IMR-90 (cell line): ENCODE measurements at regions not wholly inside any gene's neighbourhood (a gene's known extent, or its start where the extent isn't known, plus 50 kb on each side); places are given as distances from the start of the nearest gene placed in this dataset.

Experiments used
- ATAC-seq: fragments of 200-7000 bp; cut with Tn5 transposase; 2 replicates; pipeline ENCODE4 v1.9.1; 2020; ENCODE audit warnings: low read depth, mild to moderate bottlenecking, moderate library complexity
- BruUV-seq: library from RNA; stranded (reverse); fragments of 400-500 nt; replicated peaks from 2 replicates; lab custom pipeline; 2021; lab: Mats Ljungman, UMichigan
- CTCF ChIA-PET: fragments of 300-600 bp; formaldehyde crosslinking; extraction: SDS; loops from one replicate; lab custom pipeline; 2021; ENCODE audit warnings: antibody characterized with exemption; lab: Yijun Ruan, JAX
- POLR2A ChIA-PET: fragments of 300-600 bp; sonication (Branson Sonifier 250); formaldehyde crosslinking; loops from one replicate; lab custom pipeline; 2022; ENCODE audit warnings: antibody characterized with exemption; ENCODE audit not compliant: unreplicated experiment; lab: Charles Lee
- DNase-seq: peaks from one replicate; pipeline ENCODE4 v3.0.0; 2013
- H2AFZ ChIP-seq: replicated peaks from 2 replicates; pipeline ENCODE3; 2013; ENCODE audit warnings: low read length, mild to moderate bottlenecking; ENCODE audit not compliant: poor library complexity
- H2AK5ac ChIP-seq: 2 replicates; pipeline ENCODE4 v1.6.1; 2013; ENCODE audit warnings: low read depth, low read length, inconsistent platforms
- H2AK9ac ChIP-seq: replicated peaks from 2 replicates; pipeline ENCODE3; 2013; ENCODE audit warnings: mild to moderate bottlenecking, low read depth, low read length, moderate library complexity; ENCODE audit not compliant: poor library complexity
- H2BK120ac ChIP-seq: 2 replicates; pipeline ENCODE4 v1.6.1; 2013; ENCODE audit warnings: low read depth, low read length, inconsistent platforms
- H2BK15ac ChIP-seq: 3 replicates; pipeline ENCODE4 v1.6.1; 2013; ENCODE audit warnings: low read depth, low read length, inconsistent platforms
- H2BK20ac ChIP-seq: 2 replicates; pipeline ENCODE4 v1.6.1; 2013; ENCODE audit warnings: low read depth, mild to moderate bottlenecking, inconsistent platforms, low read length, moderate library complexity
- H2BK5ac ChIP-seq: 2 replicates; pipeline ENCODE4 v1.6.1; 2013; ENCODE audit warnings: mild to moderate bottlenecking, low read depth, low read length, inconsistent platforms; ENCODE audit not compliant: poor library complexity, severe bottlenecking
- H3K14ac ChIP-seq: replicated peaks from 2 replicates; pipeline ENCODE4 v1.6.1; 2013; ENCODE audit warnings: low read depth, low read length, inconsistent platforms
- H3K18ac ChIP-seq: 2 replicates; pipeline ENCODE4 v1.6.1; 2013; ENCODE audit warnings: low read depth, low read length, control low read depth
- H3K23ac ChIP-seq: 2 replicates; pipeline ENCODE4 v1.6.1; 2013; ENCODE audit warnings: low read depth, low read length, inconsistent platforms
- H3K27ac ChIP-seq: 2 replicates; pipeline ENCODE4 v1.5.1; 2013; ENCODE audit warnings: mild to moderate bottlenecking, control low read depth, low read length; ENCODE audit not compliant: insufficient read depth
- H3K27me3 ChIP-seq: 2 replicates; pipeline ENCODE4 v1.6.1; 2013; ENCODE audit warnings: low read length; ENCODE audit not compliant: control insufficient read depth, insufficient read depth
- H3K36me3 ChIP-seq: 2 replicates; pipeline ENCODE4 v1.6.1; 2013; ENCODE audit warnings: low read length, mixed read lengths; ENCODE audit not compliant: control insufficient read depth, insufficient read depth
- H3K4ac ChIP-seq: 2 replicates; pipeline ENCODE4 v1.6.1; 2013; ENCODE audit warnings: low read depth, low read length, inconsistent platforms
- H3K4me1 ChIP-seq: 2 replicates; pipeline ENCODE4 v1.6.1; 2013; ENCODE audit warnings: low read length, mixed read lengths; ENCODE audit not compliant: control insufficient read depth, insufficient read depth
- H3K4me2 ChIP-seq: 2 replicates; pipeline ENCODE4 v1.6.1; 2013; ENCODE audit warnings: low read depth, mild to moderate bottlenecking, control low read depth, low read length, moderate library complexity
- H3K4me3 ChIP-seq: 2 replicates; pipeline ENCODE4 v1.5.1; 2013; ENCODE audit warnings: low read depth, mild to moderate bottlenecking, control low read depth, low read length, moderate library complexity; ENCODE audit not compliant: insufficient read depth
- H3K56ac ChIP-seq: 2 replicates; pipeline ENCODE4 v1.6.1; 2013; ENCODE audit warnings: low read length, inconsistent platforms; ENCODE audit not compliant: insufficient read depth; ENCODE audit errors: extremely low read depth
- H3K79me1 ChIP-seq, 2 experiments: 2 replicates each; pipeline ENCODE4 v1.6.1; 2013; ENCODE audit warnings: low read length in 2 of 2, inconsistent platforms in 1 of 2, low read depth in 1 of 2
- H3K9ac ChIP-seq: 2 replicates; pipeline ENCODE4 v1.6.1; 2013; ENCODE audit warnings: low read depth, low read length, control low read depth
- H3K9me1 ChIP-seq: 2 replicates; pipeline ENCODE4 v1.6.1; 2013; ENCODE audit warnings: low read length, inconsistent platforms; ENCODE audit not compliant: insufficient read depth
- H3K9me3 ChIP-seq: 2 replicates; pipeline ENCODE4 v1.6.1; 2013; ENCODE audit warnings: low read length; ENCODE audit not compliant: control insufficient read depth, insufficient read depth
- H4K20me1 ChIP-seq: 2 replicates; pipeline ENCODE4 v1.6.1; 2013; ENCODE audit warnings: low read length, inconsistent platforms; ENCODE audit not compliant: insufficient read depth
- H4K5ac ChIP-seq: 2 replicates; pipeline ENCODE4 v1.6.1; 2013; ENCODE audit warnings: mild to moderate bottlenecking, low read depth, low read length, control low read depth
- H4K8ac ChIP-seq, 2 experiments: 2 replicates each; pipeline ENCODE4 v1.6.1; 2013; ENCODE audit warnings: low read depth in 2 of 2, low read length in 2 of 2, control low read depth in 1 of 2, inconsistent platforms in 1 of 2
- H4K91ac ChIP-seq: 2 replicates; pipeline ENCODE4 v1.6.1; 2013; ENCODE audit warnings: low read depth, low read length, inconsistent platforms; ENCODE audit not compliant: insufficient read depth
- BHLHE40 ChIP-seq: fragments of 150-350 bp; IDR thresholded peaks from 2 replicates; pipeline ENCODE4 v1.6.1; 2016; ENCODE audit warnings: mild to moderate bottlenecking, low read depth, low read length
- CEBPB ChIP-seq: IDR thresholded peaks from 2 replicates; pipeline ENCODE4 v1.6.1; 2012; ENCODE audit warnings: low read depth, low read length, improper control_type of control experiment
- FOS ChIP-seq: fragments of 150-350 bp; IDR thresholded peaks from 2 replicates; pipeline ENCODE4 v1.6.1; 2016; ENCODE audit warnings: low read depth, low read length
- MAZ ChIP-seq: IDR thresholded peaks from 2 replicates; pipeline ENCODE4 v1.6.1; 2012; ENCODE audit warnings: low read depth, mild to moderate bottlenecking, low read length, improper control_type of control experiment, moderate library complexity, borderline replicate concordance
- MXI1 ChIP-seq: IDR thresholded peaks from 2 replicates; pipeline ENCODE4 v1.6.1; 2012; ENCODE audit warnings: low read depth, mild to moderate bottlenecking, low read length, moderate library complexity, borderline replicate concordance
- POLR2A ChIP-seq: IDR thresholded peaks from 2 replicates; pipeline ENCODE4 v1.6.1; 2012; ENCODE audit warnings: mild to moderate bottlenecking, low read depth, low read length
- RAD21 ChIP-seq: IDR thresholded peaks from 2 replicates; pipeline ENCODE4 v1.6.1; 2012; ENCODE audit warnings: low read length, improper control_type of control experiment
- RCOR1 ChIP-seq: IDR thresholded peaks from 2 replicates; pipeline ENCODE4 v1.6.1; 2012; ENCODE audit warnings: mild to moderate bottlenecking, low read length, improper control_type of control experiment; ENCODE audit not compliant: insufficient replicate concordance
- RFX5 ChIP-seq: IDR thresholded peaks from 2 replicates; pipeline ENCODE4 v1.8.0; 2012; ENCODE audit warnings: low read depth, mild to moderate bottlenecking, low read length, moderate library complexity
- SMC3 ChIP-seq: fragments of 150-350 bp; IDR thresholded peaks from 2 replicates; pipeline ENCODE4 v1.6.1; 2016; ENCODE audit warnings: low read depth, mild to moderate bottlenecking, antibody characterized with exemption, low read length, moderate library complexity
- WGBS, 2 experiments: methylation state at CpG; one replicate each; pipeline versions ENCODE4 v1.1.5 to v1.1.7; 2013; ENCODE audit warnings: missing lambda C conversion rate in 2 of 2; ENCODE audit not compliant: insufficient read length in 1 of 2; ENCODE audit errors: extremely low coverage in 2 of 2; 5-methylcytosine and 5-hydroxymethylcytosine counted together
- dilution Hi-C: fragments of 300-500 bp; cut with HindIII; formaldehyde crosslinking; loops from one replicate; pipeline ENCODE4 v1.14.3; 2018; ENCODE audit warnings: low sequenced_read_pairs; ENCODE audit not compliant: unreplicated experiment
- in situ Hi-C: fragments of 300-500 bp; cut with MboI; formaldehyde crosslinking; loops from 3 replicates; pipeline ENCODE4 v1.14.3; 2019; ENCODE audit warnings: low sequenced_read_pairs, inconsistent platforms, mixed read lengths
- intact Hi-C: fragments of 100-400 bp; cut with micrococcal nuclease; formaldehyde crosslinking; loops from 2 replicates; pipeline ENCODE4 v1.10.0; 2022
- TF ChIP-seq, protein P1 (sequence below): conservative IDR thresholded peaks from 2 replicates; pipeline ENCODE4 v1.5.1; 2012; ENCODE audit warnings: mild to moderate bottlenecking, low read depth, low read length, improper control_type of control experiment
- TF ChIP-seq, protein P2 (sequence below): fragments of 150-350 bp; IDR thresholded peaks from 2 replicates; pipeline ENCODE4 v1.6.1; 2016; ENCODE audit warnings: low read depth, mild to moderate bottlenecking, low read length, moderate library complexity, borderline replicate concordance

DNA sequence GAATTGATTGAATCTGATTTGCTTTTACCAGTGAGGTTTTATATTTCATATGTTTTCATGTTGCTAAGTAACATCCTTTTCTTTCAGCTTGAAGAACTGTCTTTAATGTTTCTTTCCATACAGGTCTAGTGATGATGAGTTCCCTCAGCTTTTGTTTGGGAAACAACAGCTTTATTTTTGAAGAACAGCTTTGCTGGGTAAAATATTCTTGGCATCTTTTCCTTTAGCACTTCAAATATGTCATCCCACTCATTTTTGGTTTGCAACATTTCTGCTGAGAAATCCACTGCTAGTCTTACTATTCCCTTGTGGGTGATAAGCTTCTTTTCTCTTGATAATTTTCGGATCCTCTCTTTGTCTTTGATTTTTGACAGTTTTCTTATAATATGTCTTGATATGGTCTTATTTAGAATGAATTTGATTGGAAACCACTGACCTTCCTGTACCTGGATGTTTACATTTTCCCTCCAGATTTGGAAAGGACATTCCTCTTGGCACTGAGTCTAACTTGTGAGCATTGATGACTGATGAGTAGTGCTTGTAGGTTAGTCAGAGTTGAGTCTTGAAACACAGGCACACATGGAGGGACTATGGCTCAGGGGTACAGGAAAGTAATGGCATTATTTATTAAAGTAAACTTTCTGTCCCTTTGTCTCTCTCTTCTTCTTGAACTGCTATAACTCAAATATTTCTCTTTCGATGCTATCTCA is 220.3 kb downstream of the SPATA31D1 start:
- BruUV-seq = no TSS peak
- Histone ChIP-seq H3K4me3 (no peak overlapping the region), H2AFZ (no peak overlapping the region), H4K8ac (no peak overlapping the region), H3K27me3 (no peaks in the 10 kb centered on the region), H3K36me3 (no peaks in the 10 kb centered on the region), H2AK5ac (no peak overlapping the region), H3K4ac (no peak overlapping the region), H4K91ac (no peak overlapping the region), H2AK9ac (no peak overlapping the region), H3K4me1 (no peaks in the 10 kb centered on the region), H3K23ac (no peak overlapping the region), H2BK15ac (no peak overlapping the region), H3K79me1 (no peaks in the 10 kb centered on the region), H2BK5ac (no peak overlapping the region), H3K27ac (no peak overlapping the region), H3K14ac (no peak overlapping the region; the same call in 1 of the 2 replicates), H4K20me1 (no peaks in the 10 kb centered on the region), H3K56ac (no peak overlapping the region), H2BK120ac (no peak overlapping the region), H2BK20ac (no peak overlapping the region), H4K5ac (no peak overlapping the region), H3K18ac (no peak overlapping the region), H3K9me1 (no peaks in the 10 kb centered on the region; the same call in 1 of the 2 replicates), H3K9ac (no peak overlapping the region), H3K4me2 (no peak overlapping the region), H3K9me3 (no peaks in the 10 kb centered on the region; the same call in 1 of the 2 replicates)
- POLR2A ChIA-PET = no interaction called here
- dilution Hi-C loops (no loop called here), in situ Hi-C loops (no loop called here), intact Hi-C loops (no loop called here)
- ATAC-seq (no peak), DNase-seq (peak; percentile 2)
- TF ChIP-seq CEBPB (no peak), MXI1 (no peak), RAD21 (no peak), POLR2A (no peak), BHLHE40 (no peak), MAZ (no peak), RFX5 (no peak), RCOR1 (no peak), FOS (no peak), SMC3 (no peak)
- TF ChIP-seq, protein P1, sequence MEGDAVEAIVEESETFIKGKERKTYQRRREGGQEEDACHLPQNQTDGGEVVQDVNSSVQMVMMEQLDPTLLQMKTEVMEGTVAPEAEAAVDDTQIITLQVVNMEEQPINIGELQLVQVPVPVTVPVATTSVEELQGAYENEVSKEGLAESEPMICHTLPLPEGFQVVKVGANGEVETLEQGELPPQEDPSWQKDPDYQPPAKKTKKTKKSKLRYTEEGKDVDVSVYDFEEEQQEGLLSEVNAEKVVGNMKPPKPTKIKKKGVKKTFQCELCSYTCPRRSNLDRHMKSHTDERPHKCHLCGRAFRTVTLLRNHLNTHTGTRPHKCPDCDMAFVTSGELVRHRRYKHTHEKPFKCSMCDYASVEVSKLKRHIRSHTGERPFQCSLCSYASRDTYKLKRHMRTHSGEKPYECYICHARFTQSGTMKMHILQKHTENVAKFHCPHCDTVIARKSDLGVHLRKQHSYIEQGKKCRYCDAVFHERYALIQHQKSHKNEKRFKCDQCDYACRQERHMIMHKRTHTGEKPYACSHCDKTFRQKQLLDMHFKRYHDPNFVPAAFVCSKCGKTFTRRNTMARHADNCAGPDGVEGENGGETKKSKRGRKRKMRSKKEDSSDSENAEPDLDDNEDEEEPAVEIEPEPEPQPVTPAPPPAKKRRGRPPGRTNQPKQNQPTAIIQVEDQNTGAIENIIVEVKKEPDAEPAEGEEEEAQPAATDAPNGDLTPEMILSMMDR = no peak
- TF ChIP-seq, protein P2, sequence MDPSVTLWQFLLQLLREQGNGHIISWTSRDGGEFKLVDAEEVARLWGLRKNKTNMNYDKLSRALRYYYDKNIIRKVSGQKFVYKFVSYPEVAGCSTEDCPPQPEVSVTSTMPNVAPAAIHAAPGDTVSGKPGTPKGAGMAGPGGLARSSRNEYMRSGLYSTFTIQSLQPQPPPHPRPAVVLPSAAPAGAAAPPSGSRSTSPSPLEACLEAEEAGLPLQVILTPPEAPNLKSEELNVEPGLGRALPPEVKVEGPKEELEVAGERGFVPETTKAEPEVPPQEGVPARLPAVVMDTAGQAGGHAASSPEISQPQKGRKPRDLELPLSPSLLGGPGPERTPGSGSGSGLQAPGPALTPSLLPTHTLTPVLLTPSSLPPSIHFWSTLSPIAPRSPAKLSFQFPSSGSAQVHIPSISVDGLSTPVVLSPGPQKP = no peak
- CTCF ChIA-PET = no interaction called here
- 100% methylated on average over 1 of the region's 2 CpGs; no CpG with 5 or more reads in 1 of the 2 experiments for WGBS, 2 experiments
